Hepatocyte (in vitro differentiated cells): ENCODE measurements at regions not wholly inside any gene's neighbourhood (a gene's known extent, or its start where the extent isn't known, plus 50 kb on each side); places are given as distances from the start of the nearest gene placed in this dataset.

Experiments used
- DNase-seq: peaks from one replicate; pipeline ENCODE4 v3.0.0-alpha.2; 2016; ENCODE audit warnings: low spot score
- H2AFZ ChIP-seq: fragments of 200-600 bp; sonication (generic); 2 replicates; pipeline ENCODE4 v1.6.0; 2016; ENCODE audit warnings: antibody characterized with exemption, mild to moderate bottlenecking
- H3K27ac ChIP-seq: fragments of 200-600 bp; sonication (generic); 2 replicates; pipeline ENCODE4 v1.5.1; 2016; ENCODE audit warnings: mild to moderate bottlenecking
- H3K27me3 ChIP-seq: fragments of 200-600 bp; sonication (generic); 2 replicates; pipeline ENCODE4 v1.6.1; 2016
- H3K36me3 ChIP-seq: fragments of 200-600 bp; sonication (generic); replicated peaks from 2 replicates; pipeline ENCODE4 v1.5.1; 2016; ENCODE audit warnings: low read depth; ENCODE audit not compliant: insufficient read depth
- H3K4me1 ChIP-seq: fragments of 200-600 bp; sonication (generic); 2 replicates; pipeline ENCODE4 v1.5.1; 2016; ENCODE audit warnings: mild to moderate bottlenecking, moderate library complexity; ENCODE audit not compliant: insufficient read depth
- H3K4me2 ChIP-seq: fragments of 200-600 bp; sonication (generic); 2 replicates; pipeline ENCODE4 v1.6.0; 2016
- H3K4me3 ChIP-seq: fragments of 200-600 bp; sonication (generic); 2 replicates; pipeline ENCODE4 v1.5.1; 2016; ENCODE audit warnings: mild to moderate bottlenecking
- H3K79me2 ChIP-seq: fragments of 200-600 bp; sonication (generic); 2 replicates; pipeline ENCODE4 v1.6.0; 2017; ENCODE audit warnings: mild to moderate bottlenecking
- H3K9me2 ChIP-seq: fragments of 200-600 bp; sonication (generic); replicated peaks from 2 replicates; pipeline ENCODE4 v1.6.0; 2017; ENCODE audit warnings: mild to moderate bottlenecking; ENCODE audit not compliant: insufficient read depth
- H3K9me3 ChIP-seq: fragments of 200-600 bp; sonication (generic); 2 replicates; pipeline ENCODE4 v1.5.1; 2016; ENCODE audit warnings: low read depth, mild to moderate bottlenecking
- H4K20me1 ChIP-seq: fragments of 200-600 bp; sonication (generic); 2 replicates; pipeline ENCODE4 v1.6.0; 2016; ENCODE audit warnings: mild to moderate bottlenecking; ENCODE audit not compliant: insufficient read depth, poor library complexity, severe bottlenecking
- EZH2 ChIP-seq: fragments of 200-600 bp; sonication (generic); IDR thresholded peaks from 2 replicates; pipeline ENCODE4 v1.6.1; 2016; ENCODE audit warnings: antibody characterized with exemption, mild to moderate bottlenecking, borderline replicate concordance
- EZH2phosphoT487 ChIP-seq: fragments of 200-600 bp; sonication (generic); IDR thresholded peaks from one replicate; pipeline ENCODE4 v1.6.1; 2018; ENCODE audit warnings: antibody characterized with exemption, mild to moderate bottlenecking, low read depth, moderate library complexity; ENCODE audit not compliant: unreplicated experiment, severe bottlenecking
- WGBS: methylation state at CpG from one replicate; pipeline ENCODE4 v1.1.6; 2016; ENCODE audit warnings: low lambda C conversion rate; ENCODE audit errors: missing lambda C conversion rate; 5-methylcytosine and 5-hydroxymethylcytosine counted together
- TF ChIP-seq, protein P1 (sequence below): fragments of 200-600 bp; sonication (generic); IDR thresholded peaks from 2 replicates; pipeline ENCODE4 v1.5.1; 2016; ENCODE audit warnings: antibody characterized with exemption, mild to moderate bottlenecking; ENCODE audit not compliant: poor library complexity

- 57% methylated on average over 7 of the region's 7 CpGs for WGBS
- TF ChIP-seq EZH2phosphoT487 (no peak), EZH2 (no peak)
- TF ChIP-seq, protein P1, sequence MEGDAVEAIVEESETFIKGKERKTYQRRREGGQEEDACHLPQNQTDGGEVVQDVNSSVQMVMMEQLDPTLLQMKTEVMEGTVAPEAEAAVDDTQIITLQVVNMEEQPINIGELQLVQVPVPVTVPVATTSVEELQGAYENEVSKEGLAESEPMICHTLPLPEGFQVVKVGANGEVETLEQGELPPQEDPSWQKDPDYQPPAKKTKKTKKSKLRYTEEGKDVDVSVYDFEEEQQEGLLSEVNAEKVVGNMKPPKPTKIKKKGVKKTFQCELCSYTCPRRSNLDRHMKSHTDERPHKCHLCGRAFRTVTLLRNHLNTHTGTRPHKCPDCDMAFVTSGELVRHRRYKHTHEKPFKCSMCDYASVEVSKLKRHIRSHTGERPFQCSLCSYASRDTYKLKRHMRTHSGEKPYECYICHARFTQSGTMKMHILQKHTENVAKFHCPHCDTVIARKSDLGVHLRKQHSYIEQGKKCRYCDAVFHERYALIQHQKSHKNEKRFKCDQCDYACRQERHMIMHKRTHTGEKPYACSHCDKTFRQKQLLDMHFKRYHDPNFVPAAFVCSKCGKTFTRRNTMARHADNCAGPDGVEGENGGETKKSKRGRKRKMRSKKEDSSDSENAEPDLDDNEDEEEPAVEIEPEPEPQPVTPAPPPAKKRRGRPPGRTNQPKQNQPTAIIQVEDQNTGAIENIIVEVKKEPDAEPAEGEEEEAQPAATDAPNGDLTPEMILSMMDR = no peak
- no peak for DNase-seq
- no peaks in the 10 kb centered on the region for H3K27me3 ChIP-seq
- no peaks in the 10 kb centered on the region for H3K79me2 ChIP-seq
- H3K4me1 ChIP-seq = no peaks in the 10 kb centered on the region
- no peaks in the 10 kb centered on the region for H3K36me3 ChIP-seq
- no peak overlapping the region for H2AFZ ChIP-seq
- no peaks in the 10 kb centered on the region for H3K9me3 ChIP-seq
- H3K4me2 ChIP-seq = no peak overlapping the region
- peak overlapping the region; percentile 16 for H3K27ac ChIP-seq
- H4K20me1 ChIP-seq = no peaks in the 10 kb centered on the region
- H3K4me3 ChIP-seq = no peak overlapping the region
- H3K9me2 ChIP-seq = no peaks in the 10 kb centered on the region
Measured at GRCh38 chr4:123631786-123632692, 235.4 kb downstream of the SPRY1 start.

- Histone ChIP-seq H3K4me2 (no peak overlapping the region), H3K4me1 (no peaks in the 10 kb centered on the region), H3K27me3 (no peaks in the 10 kb centered on the region), H4K20me1 (no peaks in the 10 kb centered on the region), H3K9me2 (no peaks in the 10 kb centered on the region), H3K9me3 (no peaks in the 10 kb centered on the region), H3K4me3 (no peak overlapping the region), H2AFZ (no peak overlapping the region), H3K27ac (no peak overlapping the region), H3K79me2 (no peaks in the 10 kb centered on the region), H3K36me3 (no peaks in the 10 kb centered on the region)
- TF ChIP-seq, protein P1 = no peak
- TF ChIP-seq EZH2phosphoT487 (no peak), EZH2 (no peak)
- no peak for DNase-seq
- 84% methylated on average over 3 of the region's 3 CpGs for WGBS
Measured at GRCh38 chr4:123632693-123633030, 236.1 kb downstream of the SPRY1 start.

- Histone ChIP-seq H3K4me3 (no peak overlapping the region), H4K20me1 (no peaks in the 10 kb centered on the region), H3K79me2 (no peaks in the 10 kb centered on the region), H3K4me1 (no peaks in the 10 kb centered on the region), H2AFZ (no peak overlapping the region), H3K27ac (no peak overlapping the region), H3K36me3 (no peaks in the 10 kb centered on the region), H3K9me2 (no peaks in the 10 kb centered on the region), H3K4me2 (no peak overlapping the region), H3K9me3 (no peaks in the 10 kb centered on the region), H3K27me3 (no peaks in the 10 kb centered on the region)
- 55% methylated on average over 1 of the region's 1 CpG for WGBS
- DNase-seq = no peak
- TF ChIP-seq, protein P1 = no peak
- no peak for TF ChIP-seq EZH2
Measured at GRCh38 chr4:123638834-123639233, 242.2 kb downstream of the SPRY1 start.
